WTC11 (cell line): ENCODE measurements at regions not wholly inside any gene's neighbourhood (a gene's known extent, or its start where the extent isn't known, plus 50 kb on each side); places are given as distances from the start of the nearest gene placed in this dataset.

Experiments used
- ATAC-seq: fragments of 200-7000 bp; cut with Tn5 transposase; 2 replicates; pipeline ENCODE4 v1.10.0; 2021; ENCODE audit warnings: mild to moderate bottlenecking, moderate library complexity
- CTCF ChIA-PET: fragments of 300-600 bp; sonication (Branson Sonifier 250); formaldehyde crosslinking; loops from one replicate; lab custom pipeline; 2021; ENCODE audit warnings: antibody characterized with exemption; lab: Charles Lee
- POLR2A ChIA-PET: fragments of 350-600 bp; sonication (Branson Sonifier 250); formaldehyde crosslinking; loops from one replicate; lab custom pipeline; 2021; ENCODE audit warnings: antibody characterized with exemption; lab: Charles Lee
- DNase-seq: peaks from one replicate; pipeline ENCODE4 v3.0.0; 2021; ENCODE audit warnings: low spot score
- H3K27ac Mint-ChIP-seq: 2 replicates; pipeline ENCODE4 v1.8.0; 2021; ENCODE audit warnings: mixed read lengths
- H3K27me3 Mint-ChIP-seq: 2 replicates; pipeline ENCODE4 v1.8.0; 2021; ENCODE audit warnings: low read depth, mild to moderate bottlenecking, moderate library complexity, mixed read lengths
- H3K36me3 Mint-ChIP-seq: 2 replicates; pipeline ENCODE4 v1.8.0; 2021; ENCODE audit warnings: mixed read lengths
- H3K4me1 Mint-ChIP-seq: 2 replicates; pipeline ENCODE4 v1.8.0; 2022; ENCODE audit warnings: mixed read lengths
- H3K4me3 Mint-ChIP-seq: 2 replicates; pipeline ENCODE4 v1.8.0; 2021; ENCODE audit warnings: mild to moderate bottlenecking, moderate library complexity, mixed read lengths
- H3K9me3 Mint-ChIP-seq: 2 replicates; pipeline ENCODE4 v1.8.0; 2021; ENCODE audit warnings: mixed read lengths
- ARID4B ChIP-seq: sonication (generic); formaldehyde crosslinking; IDR thresholded peaks from 2 replicates; pipeline ENCODE4 v1.8.0; 2023; ENCODE audit warnings: missing genetic modification reagents, mild to moderate bottlenecking, borderline replicate concordance
- CREM ChIP-seq: sonication (generic); formaldehyde crosslinking; IDR thresholded peaks from 2 replicates; pipeline ENCODE4 v1.8.1; 2022; ENCODE audit warnings: mild to moderate bottlenecking, missing genetic modification reagents, moderate library complexity
- E2F1 ChIP-seq: sonication (generic); formaldehyde crosslinking; IDR thresholded peaks from 2 replicates; pipeline ENCODE4 v1.8.0; 2022; ENCODE audit warnings: mild to moderate bottlenecking, missing genetic modification reagents
- ERG ChIP-seq: fragments of 250-450 bp; sonication (Bioruptor Pico); IDR thresholded peaks from 2 replicates; pipeline ENCODE4 v1.8.0; 2021; ENCODE audit warnings: mild to moderate bottlenecking
- ESRRA ChIP-seq: sonication (generic); formaldehyde crosslinking; IDR thresholded peaks from 2 replicates; pipeline ENCODE4 v1.8.1; 2022; ENCODE audit warnings: mild to moderate bottlenecking, missing genetic modification reagents, borderline replicate concordance
- FOXK1 ChIP-seq: sonication (generic); formaldehyde crosslinking; IDR thresholded peaks from 2 replicates; pipeline ENCODE4 v1.8.0; 2022; ENCODE audit warnings: mild to moderate bottlenecking, moderate library complexity, missing genetic modification reagents
- GRHL2 ChIP-seq: fragments of 250-450 bp; sonication (Bioruptor Pico); IDR thresholded peaks from 2 replicates; pipeline ENCODE4 v1.8.0; 2022; ENCODE audit warnings: mild to moderate bottlenecking, moderate library complexity; ENCODE audit not compliant: insufficient replicate concordance, severe bottlenecking
- NFATC4 ChIP-seq: fragments of 250-450 bp; sonication (Bioruptor Pico); IDR thresholded peaks from 2 replicates; pipeline ENCODE4 v1.9.0; 2021; ENCODE audit warnings: mild to moderate bottlenecking
- NFYB ChIP-seq: sonication (generic); formaldehyde crosslinking; conservative IDR thresholded peaks from 2 replicates; pipeline ENCODE4 v1.8.0; 2022; ENCODE audit warnings: low read depth, missing genetic modification reagents
- NR1H2 ChIP-seq: sonication (generic); formaldehyde crosslinking; IDR thresholded peaks from 2 replicates; pipeline ENCODE4 v1.9.0; 2021; ENCODE audit warnings: mild to moderate bottlenecking, moderate library complexity, missing genetic modification reagents
- PRDM15 ChIP-seq: sonication (generic); formaldehyde crosslinking; IDR thresholded peaks from 2 replicates; pipeline ENCODE4 v1.8.0; 2022; ENCODE audit warnings: missing genetic modification reagents
- STAT6 ChIP-seq: sonication (generic); formaldehyde crosslinking; conservative IDR thresholded peaks from 2 replicates; pipeline ENCODE4 v1.8.1; 2023; ENCODE audit warnings: mild to moderate bottlenecking, low read depth, missing genetic modification reagents, moderate library complexity
- ZBTB21 ChIP-seq: sonication (generic); formaldehyde crosslinking; IDR thresholded peaks from 2 replicates; pipeline ENCODE4 v1.8.1; 2023; ENCODE audit warnings: mild to moderate bottlenecking, missing genetic modification reagents, borderline replicate concordance
- ZMAT4 ChIP-seq: fragments of 250-450 bp; sonication (Bioruptor Pico); IDR thresholded peaks from 2 replicates; pipeline ENCODE4 v1.9.0; 2021; ENCODE audit warnings: mild to moderate bottlenecking
- ZNF219 ChIP-seq: sonication (generic); formaldehyde crosslinking; IDR thresholded peaks from 2 replicates; pipeline ENCODE4 v1.8.0; 2023; ENCODE audit warnings: missing genetic modification reagents, mild to moderate bottlenecking, borderline replicate concordance
- ZNF232 ChIP-seq: sonication (generic); formaldehyde crosslinking; IDR thresholded peaks from 2 replicates; pipeline ENCODE4 v1.8.0; 2022; ENCODE audit warnings: mild to moderate bottlenecking, missing genetic modification reagents
- ZNF317 ChIP-seq: sonication (generic); formaldehyde crosslinking; IDR thresholded peaks from 2 replicates; pipeline ENCODE4 v1.8.1; 2023; ENCODE audit warnings: low read depth, mild to moderate bottlenecking, moderate library complexity, missing genetic modification reagents, borderline replicate concordance
- ZNF416 ChIP-seq: fragments of 250-450 bp; sonication (Bioruptor Pico); IDR thresholded peaks from 2 replicates; pipeline ENCODE4 v1.9.0; 2021; ENCODE audit warnings: mild to moderate bottlenecking, inconsistent platforms
- ZNF423 ChIP-seq: fragments of 250-450 bp; sonication (Bioruptor Pico); IDR thresholded peaks from 2 replicates; pipeline ENCODE4 v2.1.2; 2022; ENCODE audit warnings: mild to moderate bottlenecking, moderate library complexity
- ZNF532 ChIP-seq: fragments of 250-450 bp; sonication (Bioruptor Pico); IDR thresholded peaks from 2 replicates; pipeline ENCODE4 v1.9.0; 2021; ENCODE audit warnings: mild to moderate bottlenecking, borderline replicate concordance

GRCh38 chr2:7634409-7634808 is 717.2 kb downstream of the RNF144A start (continued):
- no peak for TF ChIP-seq E2F1 (CRISPR knock-in tag)
- no peak for TF ChIP-seq NFYB (CRISPR knock-in tag)
- no peak for TF ChIP-seq ZNF416 (CRISPR knock-in tag)
- TF ChIP-seq NFATC4, result no peak
- no peak for TF ChIP-seq ZNF317 (CRISPR knock-in tag)
- no peak for TF ChIP-seq NR1H2 (CRISPR knock-in tag)
- no peak for TF ChIP-seq ZBTB21
- no peak for TF ChIP-seq GRHL2
- no peak for TF ChIP-seq ZNF232
- TF ChIP-seq FOXK1 (CRISPR knock-in tag), result no peak
- no peak for TF ChIP-seq ZMAT4 (CRISPR knock-in tag)
- TF ChIP-seq, all 79 proteins: peak for 0

- no peak overlapping the region for H3K4me3 Mint-ChIP-seq
- CTCF ChIA-PET, result no interaction called here
- POLR2A ChIA-PET, result no interaction called here
- H3K4me1 Mint-ChIP-seq, result no peaks in the 10 kb centered on the region
- H3K36me3 Mint-ChIP-seq, result peaks cover 37% of the 10 kb centered on the region
- H3K27me3 Mint-ChIP-seq, result peaks cover 5% of the 10 kb centered on the region
- no peak for ATAC-seq
- H3K9me3 Mint-ChIP-seq, result peaks cover 55% of the 10 kb centered on the region
- no peak for DNase-seq
- H3K27ac Mint-ChIP-seq, result no peak overlapping the region
- TF ChIP-seq STAT6 (CRISPR knock-in tag) (no peak), ERG (no peak), ZNF423 (CRISPR knock-in tag) (no peak), PRDM15 (CRISPR knock-in tag) (no peak), ARID4B (no peak), ZNF532 (CRISPR knock-in tag) (no peak), CREM (CRISPR knock-in tag) (no peak), ZNF219 (CRISPR knock-in tag) (no peak), ESRRA (CRISPR knock-in tag) (no peak)
Measured at GRCh38 chr2:7639476-7639875, 722.3 kb downstream of the RNF144A start.
